GM12878 (cell line): ENCODE measurements at regions not wholly inside any gene's neighbourhood (a gene's known extent, or its start where the extent isn't known, plus 50 kb on each side); places are given as distances from the start of the nearest gene placed in this dataset.
"Not testable (repeated sequence)": the region's sequence is repeated elsewhere in the genome, so short reads cannot be mapped to it uniquely, and the experiment has no call there.

Experiments
- ATAC-seq: fragments of 200-7000 bp; cut with Tn5 transposase; 3 replicates; pipeline ENCODE4 v1.9.1; 2020; ENCODE audit warnings: mild to moderate bottlenecking, moderate library complexity
- BruUV-seq: library from RNA; stranded (reverse); fragments of 400-500 nt; replicated peaks from 2 replicates; lab custom pipeline; 2021; lab: Mats Ljungman, UMichigan
- CTCF ChIA-PET: fragments of 300-600 bp; sonication (Branson Sonifier 250); formaldehyde crosslinking; extraction: SDS; loops from one replicate; lab custom pipeline; 2021; ENCODE audit warnings: inconsistent platforms; lab: Yijun Ruan, JAX
- POLR2A ChIA-PET: fragments of 350-600 bp; formaldehyde crosslinking; extraction: SDS; loops from one replicate; lab custom pipeline; 2021; ENCODE audit warnings: inconsistent platforms; lab: Charles Lee
- RAD21 ChIA-PET: fragments of 300-600 bp; sonication (Branson Sonifier 250); formaldehyde crosslinking; loops from one replicate; lab custom pipeline; 2023; ENCODE audit warnings: antibody characterized with exemption; ENCODE audit not compliant: unreplicated experiment; lab: Charles Lee
- SMC1A ChIA-PET: fragments of 300-600 bp; sonication (Branson Sonifier 250); formaldehyde crosslinking; loops from one replicate; lab custom pipeline; 2023; ENCODE audit not compliant: unreplicated experiment, uncharacterized antibody; lab: Charles Lee
- DNase-seq: peaks from one replicate; pipeline ENCODE4 v3.0.0-alpha.2; 2011; ENCODE audit warnings: low read depth, low spot score
- FAIRE-seq: peaks from 3 replicates; lab custom pipeline; 2011; peaks lifted over from hg19 to GRCh38; lab: Jason Lieb, UNC
- H2AFZ ChIP-seq: 2 replicates; pipeline ENCODE4 v1.6.0; 2011; ENCODE audit warnings: low read depth, low read length, control low read depth; ENCODE audit not compliant: control insufficient read depth
- H3K27ac ChIP-seq: 2 replicates; pipeline ENCODE4 v1.5.1; 2011; ENCODE audit warnings: control low read depth; ENCODE audit not compliant: control insufficient read depth, insufficient read depth
- H3K27me3 ChIP-seq, 2 experiments: replicated peaks in 1 of 2; 2 replicates each; pipeline versions ENCODE4 v1.6.0 to v1.6.1; 2011; ENCODE audit warnings: low read length in 1 of 2; ENCODE audit not compliant: control insufficient read depth in 2 of 2, insufficient read depth in 2 of 2
- H3K36me3 ChIP-seq, 2 experiments: 2 replicates each; pipeline ENCODE4 v1.5.1; 2011; ENCODE audit warnings: low read length in 1 of 2; ENCODE audit not compliant: control insufficient read depth in 2 of 2, insufficient read depth in 2 of 2
- H3K4me1 ChIP-seq: 2 replicates; pipeline ENCODE4 v1.6.1; 2011; ENCODE audit warnings: mild to moderate bottlenecking, low read length, moderate library complexity, mixed read lengths; ENCODE audit not compliant: control insufficient read depth, insufficient read depth
- H3K4me2 ChIP-seq: 2 replicates; pipeline ENCODE4 v1.6.0; 2011; ENCODE audit warnings: control low read depth; ENCODE audit not compliant: control insufficient read depth, insufficient read depth
- H3K4me3 ChIP-seq: fragments of 200-600 bp; sonication (generic); 2 replicates; pipeline ENCODE4 v1.5.1; 2016
- H3K79me2 ChIP-seq: 2 replicates; pipeline ENCODE4 v1.6.0; 2011; ENCODE audit warnings: low read length; ENCODE audit not compliant: control insufficient read depth, insufficient read depth
- H3K9ac ChIP-seq: 2 replicates; pipeline ENCODE4 v1.8.0; 2011; ENCODE audit warnings: low read length, control low read depth, mixed read lengths; ENCODE audit not compliant: control insufficient read depth, insufficient read depth
- H3K9me3 ChIP-seq: replicated peaks from 3 replicates; pipeline ENCODE4 v1.5.1; 2011; ENCODE audit warnings: mild to moderate bottlenecking, low read length; ENCODE audit not compliant: control insufficient read depth, insufficient read depth
- H4K20me1 ChIP-seq: 2 replicates; pipeline ENCODE4 v1.6.0; 2011; ENCODE audit not compliant: control insufficient read depth, insufficient read depth
- CEBPB ChIP-seq, 2 experiments: fragments of 150-350 bp in 1 of 2; IDR thresholded peaks; 2 replicates each; pipeline ENCODE4 v1.6.1; 2012 to 2014; ENCODE audit warnings: low read depth in 2 of 2, low read length in 2 of 2, borderline replicate concordance in 1 of 2, inconsistent platforms in 1 of 2
- WGBS: methylation state at CpG from one replicate; pipeline ENCODE4 v1.1.6; 2016; ENCODE audit warnings: low lambda C conversion rate; ENCODE audit not compliant: insufficient replicate concordance, insufficient coverage; ENCODE audit errors: missing lambda C conversion rate; 5-methylcytosine and 5-hydroxymethylcytosine counted together
- in situ Hi-C: fragments of 300-500 bp; cut with MboI; formaldehyde crosslinking; loops from 9 replicates; pipeline ENCODE4 v1.14.3; 2018; ENCODE audit warnings: mixed read lengths
- intact Hi-C: fragments of 100-400 bp; cut with micrococcal nuclease; formaldehyde crosslinking; loops from one replicate; pipeline ENCODE4 v1.14.2; 2022; ENCODE audit not compliant: unreplicated experiment
- TF ChIP-seq, protein P1 (sequence below): fragments of 450-650 bp; formaldehyde crosslinking; IDR thresholded peaks from 2 replicates; pipeline ENCODE4 v1.4.0; 2022; ENCODE audit warnings: mild to moderate bottlenecking, moderate library complexity

DNA sequence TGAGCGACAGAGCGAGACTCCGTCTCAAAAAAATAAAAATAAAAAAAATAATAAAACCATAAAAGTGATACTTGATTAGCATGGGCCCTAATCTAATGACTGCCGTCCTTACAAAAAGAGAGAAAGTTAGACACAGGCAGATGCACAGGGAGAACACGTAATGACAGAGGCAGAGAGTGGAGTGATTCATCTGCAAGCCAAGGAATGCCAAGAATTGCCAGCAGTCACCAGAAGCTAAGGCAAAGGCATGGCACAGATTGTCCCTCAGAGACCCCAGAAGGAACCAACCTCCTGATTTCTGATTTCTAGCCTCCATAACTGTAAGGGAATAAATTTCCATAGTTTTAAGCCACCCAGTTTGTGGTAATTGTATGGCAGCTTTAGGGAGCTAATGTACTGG, 79.6 kb upstream of the FREM1 start:
- Histone ChIP-seq H3K79me2 (no peaks in the 10 kb centered on the region), H3K4me1 (no peaks in the 10 kb centered on the region), H4K20me1 (no peaks in the 10 kb centered on the region), H2AFZ (no peak overlapping the region), H3K4me3 (no peak overlapping the region), H3K9me3 (no peaks in the 10 kb centered on the region; the same call in 2 of the 3 replicates), H3K27ac (no peak overlapping the region), H3K36me3 (no peaks in the 10 kb centered on the region), H3K9ac (no peak overlapping the region), H3K27me3 (no peaks in the 10 kb centered on the region), H3K4me2 (no peak overlapping the region)
- FAIRE-seq (no peak), ATAC-seq (no peak), DNase-seq (no peak)
- in situ Hi-C loops: no loop called here
- POLR2A ChIA-PET: no interaction called here
- no TSS peak for BruUV-seq
- CTCF ChIA-PET: no interaction called here
- 66% methylated on average over 5 of the region's 5 CpGs for WGBS
- RAD21 ChIA-PET: no interaction called here
- intact Hi-C loops: no loop called here
- SMC1A ChIA-PET: no interaction called here
- no peak for TF ChIP-seq CEBPB (IDR thresholded peaks at IDR 0.05; ENCODE audit: borderline replicate concordance in 1 of 2, low read depth in 2 of 2, low read length in 2 of 2)
- TF ChIP-seq, protein P1, sequence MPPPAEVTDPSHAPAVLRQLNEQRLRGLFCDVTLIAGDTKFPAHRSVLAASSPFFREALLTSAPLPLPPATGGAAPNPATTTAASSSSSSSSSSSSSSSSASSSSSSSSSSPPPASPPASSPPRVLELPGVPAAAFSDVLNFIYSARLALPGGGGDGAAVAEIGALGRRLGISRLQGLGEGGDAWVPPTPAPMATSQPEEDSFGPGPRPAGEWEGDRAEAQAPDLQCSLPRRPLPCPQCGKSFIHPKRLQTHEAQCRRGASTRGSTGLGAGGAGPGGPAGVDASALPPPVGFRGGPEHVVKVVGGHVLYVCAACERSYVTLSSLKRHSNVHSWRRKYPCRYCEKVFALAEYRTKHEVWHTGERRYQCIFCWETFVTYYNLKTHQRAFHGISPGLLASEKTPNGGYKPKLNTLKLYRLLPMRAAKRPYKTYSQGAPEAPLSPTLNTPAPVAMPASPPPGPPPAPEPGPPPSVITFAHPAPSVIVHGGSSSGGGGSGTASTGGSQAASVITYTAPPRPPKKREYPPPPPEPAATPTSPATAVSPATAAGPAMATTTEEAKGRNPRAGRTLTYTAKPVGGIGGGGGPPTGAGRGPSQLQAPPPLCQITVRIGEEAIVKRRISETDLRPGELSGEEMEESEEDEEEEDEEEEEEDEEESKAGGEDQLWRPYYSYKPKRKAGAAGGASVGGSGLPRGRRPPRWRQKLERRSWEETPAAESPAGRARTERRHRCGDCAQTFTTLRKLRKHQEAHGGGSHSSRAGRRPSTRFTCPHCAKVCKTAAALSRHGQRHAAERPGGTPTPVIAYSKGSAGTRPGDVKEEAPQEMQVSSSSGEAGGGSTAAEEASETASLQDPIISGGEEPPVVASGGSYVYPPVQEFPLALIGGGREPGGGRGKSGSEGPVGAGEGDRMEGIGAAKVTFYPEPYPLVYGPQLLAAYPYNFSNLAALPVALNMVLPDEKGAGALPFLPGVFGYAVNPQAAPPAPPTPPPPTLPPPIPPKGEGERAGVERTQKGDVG (CRISPR knock-in tag): no peak

DNA sequence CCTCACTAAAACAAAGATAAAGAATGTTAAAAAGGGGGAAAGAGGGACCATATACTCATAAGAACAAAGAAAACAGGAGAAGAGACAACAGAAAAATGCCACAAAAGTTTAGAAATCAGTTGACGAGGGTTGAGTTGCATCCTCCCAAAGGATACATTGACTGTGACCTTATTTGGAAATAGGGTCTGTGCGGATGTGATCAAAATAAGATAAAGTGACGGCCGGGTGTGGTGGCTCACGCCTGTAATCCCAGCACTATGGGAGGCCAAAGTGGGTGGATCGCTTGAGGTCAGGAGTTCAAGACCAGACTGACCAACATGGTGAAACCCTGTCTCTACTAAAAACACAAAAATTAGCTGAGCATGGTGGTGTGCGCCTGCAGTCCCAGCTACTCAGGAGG, 79.1 kb upstream of the FREM1 start:
- FAIRE-seq, H3K27ac ChIP-seq, H4K20me1 ChIP-seq, POLR2A ChIA-PET, H3K9me3 ChIP-seq, intact Hi-C loops, H3K9ac ChIP-seq, SMC1A ChIA-PET, H3K79me2 ChIP-seq, DNase-seq, H3K27me3 ChIP-seq, H3K4me3 ChIP-seq, BruUV-seq, in situ Hi-C loops, ATAC-seq, RAD21 ChIA-PET, H3K4me1 ChIP-seq, CTCF ChIA-PET, H3K36me3 ChIP-seq, H3K4me2 ChIP-seq, H2AFZ ChIP-seq: not testable (repeated sequence)
- WGBS: 53% methylated on average over 7 of the region's 7 CpGs
